ENCODE measurements at regions not wholly inside any gene's neighbourhood (a gene's known extent, or its start where the extent isn't known, plus 50 kb on each side); places are given as distances from the start of the nearest gene placed in this dataset.

DNA sequence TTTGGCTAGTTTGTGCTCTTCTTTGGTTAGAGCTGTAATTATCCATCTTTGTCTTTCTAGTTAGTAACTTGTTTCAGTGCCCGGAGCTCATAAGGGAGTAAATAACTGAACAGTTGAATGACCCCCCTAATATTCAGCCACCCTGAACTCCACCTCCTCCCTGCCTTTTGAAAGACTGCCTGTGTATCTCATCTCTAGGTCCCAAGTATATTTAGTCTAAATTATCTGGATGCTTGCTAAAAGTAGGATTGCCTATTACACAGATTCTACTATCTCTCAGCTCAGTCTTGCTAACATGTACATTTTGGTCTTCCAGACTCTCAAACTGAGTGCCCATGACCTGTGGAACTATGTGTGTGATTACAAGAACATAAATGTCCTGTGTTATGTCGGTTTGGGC, 145.9 kb downstream of the GJA1 start:
- TF ChIP-seq CTCF (IDR thresholded peaks at IDR 0.05) (no peak), ZFX (IDR thresholded peaks at IDR 0.05; ENCODE audit: borderline replicate concordance) (no peak)
